HG02610 (cell line): ENCODE measurements at regions not wholly inside any gene's neighbourhood (a gene's known extent, or its start where the extent isn't known, plus 50 kb on each side); places are given as distances from the start of the nearest gene placed in this dataset.

Experiments
- ATAC-seq: cut with Tn5 transposase; IDR thresholded peaks from one replicate; pipeline ENCODE4 v1.9.1; 2021; ENCODE audit warnings: mild to moderate bottlenecking, moderate library complexity; ENCODE audit not compliant: unreplicated experiment

DNA sequence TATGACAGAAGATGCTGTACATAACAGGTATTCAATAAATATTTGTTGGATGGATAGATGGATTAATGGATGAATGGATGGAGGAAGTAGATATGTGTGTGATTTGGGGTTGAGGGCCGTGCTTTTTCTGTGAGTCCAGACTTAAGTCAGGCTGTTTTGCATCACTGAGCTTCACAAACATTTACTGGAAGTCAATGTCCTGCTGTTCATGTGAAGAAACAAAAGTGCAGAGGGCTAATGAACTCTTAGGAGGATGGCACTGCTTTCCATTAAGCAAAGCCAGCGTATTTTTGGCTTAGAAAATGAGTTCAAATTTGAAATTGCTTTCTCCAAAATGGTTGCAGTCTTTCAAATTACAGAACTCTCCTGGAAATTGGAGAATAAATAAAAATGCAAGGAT, 260.6 kb upstream of the SASH1 start:
- no peak for ATAC-seq

GRCh38 chr6:148082696-148083095, 259.9 kb upstream of the SASH1 start:
- ATAC-seq: no peak

- ATAC-seq: no peak
These were observed 256.9 kb upstream of the SASH1 start for GRCh38 chr6:148085631-148086331.

DNA sequence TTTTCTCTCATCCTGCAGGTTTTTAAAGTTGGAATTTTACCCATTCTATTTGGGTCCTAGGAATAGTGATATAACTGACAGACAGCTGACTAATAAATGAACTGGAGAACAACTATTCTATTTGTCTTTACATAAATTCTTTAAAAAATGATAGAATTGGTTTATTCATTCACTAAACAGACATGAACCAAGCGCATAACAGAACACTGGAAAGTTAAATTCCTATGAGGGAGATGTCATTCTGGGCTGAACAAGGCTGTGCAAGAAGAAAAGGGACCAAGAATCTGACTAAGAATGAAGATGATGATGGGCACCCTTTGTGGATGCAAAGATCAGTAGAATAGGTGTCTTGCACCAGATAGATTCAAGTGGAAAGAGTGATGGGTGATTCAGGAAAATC, 256.3 kb upstream of the SASH1 start:
- ATAC-seq: no peak

GRCh38 chr6:148086843-148087242, 255.8 kb upstream of the SASH1 start:
- no peak for ATAC-seq

- no peak for ATAC-seq
These were observed 255.0 kb upstream of the SASH1 start for GRCh38 chr6:148087659-148088058.

DNA sequence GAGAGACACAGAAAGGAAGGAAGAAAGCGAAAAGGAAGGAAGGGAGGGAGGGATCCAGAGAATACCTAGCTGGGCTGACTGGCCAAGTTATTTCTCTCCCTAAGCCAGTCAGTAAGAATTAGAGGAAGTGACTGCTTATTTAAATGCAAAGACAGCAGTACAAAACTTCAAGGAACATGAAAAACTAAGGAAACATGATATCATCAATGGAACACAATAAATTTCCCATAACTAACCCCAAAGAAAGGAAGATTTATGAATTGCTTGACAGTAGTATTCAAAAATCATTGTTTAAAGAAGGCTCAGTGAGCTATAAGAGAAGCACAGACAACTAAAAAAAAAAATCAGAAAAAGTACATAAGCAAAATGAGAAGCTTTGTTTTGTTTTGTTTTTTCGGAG, 252.3 kb upstream of the SASH1 start:
- ATAC-seq: no peak

- ATAC-seq: no peak
These were observed 251.2 kb upstream of the SASH1 start for GRCh38 chr6:148091394-148091793.

- ATAC-seq: no peak
These were observed 239.2 kb upstream of the SASH1 start for GRCh38 chr6:148103436-148103835.

GRCh38 chr6:148104131-148104530, 238.5 kb upstream of the SASH1 start:
- no peak for ATAC-seq

- no peak for ATAC-seq
These were observed 236.9 kb upstream of the SASH1 start for GRCh38 chr6:148105695-148106094.

DNA sequence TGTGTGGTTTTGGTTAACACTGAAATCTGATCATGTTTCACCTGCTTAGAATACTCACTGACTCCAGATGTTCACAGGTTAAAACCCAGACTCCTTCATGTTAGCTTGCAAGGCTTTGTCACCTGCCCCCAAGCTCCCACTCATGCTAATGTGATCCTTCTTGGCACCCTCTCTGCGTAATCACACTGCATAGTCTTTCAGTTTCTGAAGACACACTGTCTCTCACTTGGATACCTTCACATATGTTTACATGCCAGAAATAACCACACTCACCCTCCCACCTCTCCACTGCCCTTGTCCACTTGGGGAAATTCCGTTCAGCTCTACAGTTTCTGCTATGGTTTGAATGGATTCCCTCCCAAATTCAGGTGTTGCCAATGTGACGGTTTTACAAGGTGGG, 234.7 kb upstream of the SASH1 start:
- no peak for ATAC-seq

DNA sequence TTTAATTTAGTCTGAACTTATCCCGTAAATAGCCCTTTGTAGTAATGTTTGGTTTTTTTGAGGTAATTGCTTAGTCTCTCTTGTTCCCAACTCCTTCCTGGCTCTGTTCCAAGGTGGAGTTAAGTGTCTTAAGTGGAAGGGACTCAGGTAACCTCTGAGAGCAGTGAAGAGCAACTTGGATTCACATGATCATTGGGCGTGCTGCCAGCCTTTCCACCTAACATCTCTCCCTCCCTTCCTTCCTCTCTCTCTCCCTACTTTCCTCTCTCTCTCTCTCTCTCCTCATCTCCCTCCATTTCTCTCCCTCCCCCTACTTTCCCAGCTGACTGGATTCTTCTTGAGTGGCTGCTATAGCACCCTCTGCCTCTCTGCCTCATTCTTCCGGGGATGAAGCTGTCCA, 232.9 kb upstream of the SASH1 start:
- no peak for ATAC-seq

DNA sequence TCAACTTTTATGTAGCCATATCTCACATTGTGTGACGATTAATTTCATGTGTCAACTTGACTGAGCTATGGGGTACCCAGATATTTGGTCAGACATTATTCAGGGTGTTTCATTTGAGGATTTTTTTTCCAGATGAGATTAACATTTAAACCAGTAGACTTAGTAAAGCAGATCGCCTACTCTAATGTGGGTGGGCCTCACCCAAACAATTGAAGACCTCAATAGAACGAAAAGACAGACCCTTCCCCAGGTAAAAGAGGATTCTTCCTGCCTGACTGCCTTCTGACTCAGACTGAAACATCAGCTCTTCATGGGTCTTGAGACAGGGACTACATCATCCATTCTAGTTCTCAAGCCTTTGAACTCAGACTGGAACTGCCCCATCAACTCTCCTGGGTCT, 231.7 kb upstream of the SASH1 start:
- no peak for ATAC-seq

DNA sequence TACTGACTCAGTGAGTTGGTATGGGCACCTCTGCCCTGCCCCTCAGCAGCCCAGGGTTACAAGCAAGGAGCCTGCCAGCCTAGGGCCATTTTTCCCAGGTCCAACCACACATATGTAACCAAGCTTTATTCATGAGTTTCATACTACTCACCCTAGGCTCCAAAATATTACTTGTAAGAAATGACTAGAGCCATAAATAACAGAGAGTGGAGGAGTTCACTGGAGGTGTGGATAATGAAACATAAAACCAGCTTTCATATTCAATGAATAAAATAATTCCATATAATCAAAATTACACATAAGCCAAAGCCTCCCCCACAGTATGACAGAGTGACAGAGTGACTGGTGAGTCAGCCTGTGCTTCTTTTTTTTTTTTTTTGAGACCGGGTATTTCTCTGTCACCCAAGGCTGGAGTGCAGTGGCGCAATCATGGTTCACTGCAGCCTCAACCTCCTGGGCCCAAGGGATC, 229.8 kb upstream of the SASH1 start:
- ATAC-seq: no peak

- no peak for ATAC-seq
These were observed 226.6 kb upstream of the SASH1 start for GRCh38 chr6:148116001-148116400.

DNA sequence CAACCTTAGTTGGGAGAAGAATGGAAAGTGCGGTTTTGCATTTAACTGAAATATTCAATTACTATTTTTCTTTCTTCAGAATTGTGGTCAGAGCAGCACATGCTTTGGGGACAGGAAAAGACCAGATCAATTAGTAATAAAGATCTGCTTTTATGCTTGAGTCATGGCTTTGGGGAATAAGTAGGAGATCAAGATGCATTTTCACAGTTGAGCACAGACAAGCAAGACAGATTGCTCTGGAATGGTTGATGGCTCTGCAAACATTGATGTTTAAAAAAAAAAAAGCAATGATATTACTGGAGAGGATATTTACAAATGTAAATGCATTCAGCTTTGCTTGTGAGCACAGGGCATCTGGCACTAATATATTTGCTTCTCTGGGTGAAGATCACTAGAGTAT, 224.4 kb upstream of the SASH1 start:
- ATAC-seq: no peak

DNA sequence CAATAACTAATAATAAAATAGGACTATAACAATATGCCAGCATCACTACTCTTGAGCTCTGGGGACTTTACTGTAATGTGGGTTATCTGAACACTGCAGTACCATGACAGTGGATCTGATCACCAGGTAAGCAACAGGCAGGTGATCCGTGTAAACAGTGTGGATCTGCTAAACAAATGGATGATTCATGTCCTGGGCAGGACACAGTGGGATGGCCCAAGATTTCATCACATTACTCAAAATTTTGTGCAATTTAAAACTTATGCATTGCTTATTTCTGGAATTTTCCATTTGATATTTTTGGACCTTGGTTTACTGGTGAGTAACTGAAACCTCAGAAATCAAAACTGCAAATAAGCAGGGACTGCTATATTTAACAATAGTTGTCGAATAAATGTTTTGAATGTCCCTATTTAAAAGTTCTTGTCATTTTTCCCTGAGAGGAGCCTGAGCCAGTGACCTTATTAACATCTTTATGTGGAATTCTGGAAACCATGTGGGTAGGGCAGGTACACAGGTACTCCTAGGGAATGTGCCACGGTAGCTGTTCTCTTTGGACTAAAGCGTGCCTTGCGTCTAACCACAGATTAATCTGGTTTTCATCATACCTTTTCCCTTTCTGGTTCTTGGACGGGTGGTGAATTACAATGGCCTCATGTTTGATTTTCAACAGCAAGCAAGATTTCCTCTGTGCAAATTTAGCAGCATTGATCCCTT, 214.5 kb upstream of the SASH1 start:
- ATAC-seq: no peak

- ATAC-seq: no peak
These were observed 208.0 kb upstream of the SASH1 start for GRCh38 chr6:148134592-148134991.

- ATAC-seq: no peak
These were observed 206.1 kb upstream of the SASH1 start for GRCh38 chr6:148136586-148136985.

- no peak for ATAC-seq
These were observed 205.0 kb upstream of the SASH1 start for GRCh38 chr6:148137652-148138051.

DNA sequence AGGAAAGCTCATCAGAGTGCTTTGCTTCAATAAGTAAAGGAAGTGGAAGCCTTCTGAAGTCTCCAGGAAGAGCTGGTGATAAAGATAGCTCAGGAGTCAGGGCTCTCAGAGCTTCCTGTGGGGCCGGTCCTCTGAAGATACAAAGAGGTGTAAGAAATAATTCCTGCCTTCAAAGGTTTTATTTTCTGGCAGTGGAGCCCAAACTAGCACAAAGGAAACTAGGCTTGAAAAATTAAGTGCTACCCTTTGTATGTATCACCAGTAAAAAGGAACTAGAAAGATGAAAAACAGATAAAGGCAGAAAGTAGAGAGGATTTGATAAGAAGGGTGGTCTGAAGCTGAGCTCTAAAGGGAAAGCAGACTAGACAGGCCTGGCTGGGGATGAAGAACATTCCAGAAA, 204.1 kb upstream of the SASH1 start:
- no peak for ATAC-seq
